A549 (cell line): ENCODE measurements at regions not wholly inside any gene's neighbourhood (a gene's known extent, or its start where the extent isn't known, plus 50 kb on each side); places are given as distances from the start of the nearest gene placed in this dataset.

Source experiments
- ATAC-seq, 2 experiments: fragments of 200-7000 bp in 1 of 2; fragments of >200 bp in 1 of 2; cut with Nextera tagmentation in 1 of 2; cut with Tn5 transposase in 1 of 2; 3 replicates each; pipeline versions ENCODE4 v1.8.0 to v1.9.1; 2018 to 2020; ENCODE audit warnings: mild to moderate bottlenecking in 1 of 2, moderate library complexity in 1 of 2
- CTCF ChIA-PET: fragments of 300-600 bp; sonication (Branson Sonifier 250); formaldehyde crosslinking; extraction: SDS; loops from one replicate; lab custom pipeline; 2021; ENCODE audit warnings: antibody characterized with exemption, inconsistent platforms; lab: Yijun Ruan, JAX
- POLR2A ChIA-PET: fragments of 350-600 bp; formaldehyde crosslinking; extraction: SDS; loops from one replicate; lab custom pipeline; 2021; ENCODE audit warnings: antibody characterized with exemption, inconsistent platforms; lab: Yijun Ruan, JAX
- DNase-seq, 2 experiments: peaks; one replicate each; pipeline versions ENCODE4 v3.0.0 to v3.0.0-alpha.2; 2011 to 2016; ENCODE audit warnings: low read depth in 1 of 2, low spot score in 1 of 2
- FAIRE-seq: peaks from 2 replicates; lab custom pipeline; 2011; peaks lifted over from hg19 to GRCh38; lab: Jason Lieb, UNC
- H3K27ac ChIP-seq, 2 experiments: fragments of >200 bp; sonication (Bioruptor Twin); formaldehyde crosslinking; 3 replicates each; pipeline ENCODE4 v1.5.1; 2016 to 2017
- H3K4me1 ChIP-seq: fragments of >200 bp; sonication (Bioruptor Twin); formaldehyde crosslinking; 3 replicates; pipeline ENCODE4 v1.6.1; 2016
- H3K4me2 ChIP-seq: fragments of >200 bp; sonication (Bioruptor Twin); formaldehyde crosslinking; 3 replicates; pipeline ENCODE4 v1.6.1; 2016
- H3K4me3 ChIP-seq: fragments of >200 bp; sonication (Bioruptor Twin); formaldehyde crosslinking; 3 replicates; pipeline ENCODE4 v1.5.1; 2016
- H3K9me3 ChIP-seq: fragments of >200 bp; sonication (Bioruptor Twin); formaldehyde crosslinking; 3 replicates; pipeline ENCODE4 v1.6.1; 2016
- BCL3 ChIP-seq: fragments of >200 bp; sonication (Bioruptor Twin); formaldehyde crosslinking; IDR thresholded peaks from 3 replicates; pipeline ENCODE4 v1.6.1; 2016
- CBX2 ChIP-seq: fragments of 200-600 bp; sonication (generic); IDR thresholded peaks from 2 replicates; pipeline ENCODE4 v1.6.1; 2016; ENCODE audit warnings: low read depth, mild to moderate bottlenecking, borderline replicate concordance
- EP300 ChIP-seq, 2 experiments: fragments of >200 bp; sonication (Bioruptor Twin); formaldehyde crosslinking; IDR thresholded peaks; 2 replicates in 1 of 2; 3 replicates in 1 of 2; pipeline ENCODE4 v1.6.1; 2016 to 2017
- FOSB ChIP-seq: fragments of 250-450 bp; sonication (Bioruptor Pico); IDR thresholded peaks from 2 replicates; pipeline ENCODE4 v1.5.0; 2020; ENCODE audit warnings: mild to moderate bottlenecking, moderate library complexity
- FOSL2 ChIP-seq, 2 experiments: fragments of 450-650 bp in 1 of 2; fragments of >200 bp in 1 of 2; sonication (Bioruptor Twin) in 1 of 2; formaldehyde crosslinking; IDR thresholded peaks; 2 replicates each; pipeline versions ENCODE4 v1.5.0 to v1.6.1; 2016 to 2020; ENCODE audit warnings: mild to moderate bottlenecking in 1 of 2, moderate library complexity in 1 of 2
- GATA3 ChIP-seq: IDR thresholded peaks from 2 replicates; pipeline ENCODE4 v1.6.1; 2012; ENCODE audit warnings: borderline replicate concordance
- HDAC2 ChIP-seq: fragments of 200-600 bp; sonication (generic); IDR thresholded peaks from 2 replicates; pipeline ENCODE4 v1.6.1; 2016
- HOXB13 ChIP-seq: fragments of 250-450 bp; sonication (Bioruptor Pico); IDR thresholded peaks from 2 replicates; pipeline ENCODE4 v1.5.0; 2020; ENCODE audit warnings: low read depth, mild to moderate bottlenecking, moderate library complexity
- HOXB5 ChIP-seq: fragments of 250-450 bp; sonication (Bioruptor Pico); IDR thresholded peaks from 2 replicates; pipeline ENCODE4 v1.5.0; 2020; ENCODE audit warnings: mild to moderate bottlenecking, moderate library complexity
- JUN ChIP-seq, 2 experiments: fragments of >200 bp; sonication (Bioruptor Twin); formaldehyde crosslinking; IDR thresholded peaks; 2 replicates in 1 of 2; 3 replicates in 1 of 2; pipeline ENCODE4 v1.6.1; 2016 to 2017
- JUNB ChIP-seq: fragments of >200 bp; sonication (Bioruptor Twin); formaldehyde crosslinking; IDR thresholded peaks from 2 replicates; pipeline ENCODE4 v1.6.1; 2016
- KDM1A ChIP-seq: fragments of 200-600 bp; sonication (generic); IDR thresholded peaks from 2 replicates; pipeline ENCODE4 v1.6.1; 2016; ENCODE audit warnings: low read depth, mild to moderate bottlenecking
- KDM5A ChIP-seq: fragments of 200-600 bp; sonication (generic); IDR thresholded peaks from 2 replicates; pipeline ENCODE4 v1.6.1; 2016; ENCODE audit warnings: antibody characterized with exemption, mild to moderate bottlenecking
- MAX ChIP-seq: IDR thresholded peaks from 2 replicates; pipeline ENCODE4 v1.6.1; 2012
- NPAS2 ChIP-seq: fragments of 250-450 bp; sonication (Bioruptor Pico); IDR thresholded peaks from 2 replicates; pipeline ENCODE4 v1.8.0; 2022; ENCODE audit warnings: mild to moderate bottlenecking, moderate library complexity, borderline replicate concordance
- NR3C1 ChIP-seq: fragments of >200 bp; sonication (Bioruptor Twin); formaldehyde crosslinking; IDR thresholded peaks from 3 replicates; pipeline ENCODE4 v1.6.1; 2017
- POLR2AphosphoS2 ChIP-seq: conservative IDR thresholded peaks from 2 replicates; pipeline ENCODE4 v1.6.1; 2012; ENCODE audit warnings: low read length, improper control_type of control experiment, inconsistent platforms
- RCOR1 ChIP-seq: fragments of 150-350 bp; IDR thresholded peaks from 2 replicates; pipeline ENCODE4 v1.6.1; 2014; ENCODE audit warnings: antibody characterized with exemption, low read length, low read depth
- REST ChIP-seq: fragments of 200-600 bp; sonication (generic); IDR thresholded peaks from 2 replicates; pipeline ENCODE4 v1.6.1; 2016; ENCODE audit warnings: antibody characterized with exemption, mild to moderate bottlenecking, moderate library complexity
- RFX5 ChIP-seq: fragments of 450-650 bp; IDR thresholded peaks from 2 replicates; pipeline ENCODE4 v1.7.1; 2014; ENCODE audit warnings: antibody characterized with exemption, mild to moderate bottlenecking, moderate library complexity
- TFCP2L1 ChIP-seq: fragments of 250-450 bp; sonication (Bioruptor Pico); IDR thresholded peaks from 2 replicates; pipeline ENCODE4 v1.5.0; 2021; ENCODE audit warnings: mild to moderate bottlenecking
- WGBS: methylation state at CpG from one replicate; pipeline ENCODE4 v1.1.6; 2017; ENCODE audit errors: missing lambda C conversion rate; 5-methylcytosine and 5-hydroxymethylcytosine counted together
- TF ChIP-seq, protein P1 (sequence below): IDR thresholded peaks from 2 replicates; pipeline ENCODE4 v1.6.1; 2012; ENCODE audit warnings: low read depth, borderline replicate concordance
- TF ChIP-seq, protein P2 (sequence below): fragments of 250-450 bp; sonication (Bioruptor Pico); IDR thresholded peaks from 2 replicates; pipeline ENCODE4 v1.5.0; 2020; ENCODE audit warnings: low read depth, mild to moderate bottlenecking, moderate library complexity

GRCh38 chr17:64732336-64733006 is 70.4 kb upstream of the SMURF2 start:
- TF ChIP-seq KDM5A (no peak), RCOR1 (no peak), EP300 (IDR thresholded peaks at IDR 0.05) (no peak), FOSB (no peak), CBX2 (no peak), KDM1A (no peak), BCL3 (no peak), JUN (IDR thresholded peaks at IDR 0.05) (peak in 1 of 2 experiments; percentile 40; a peak in 1 of 5 replicates), TFCP2L1 (CRISPR knock-in tag) (no peak), JUNB (0 out of 2 replicates have a peak, but pooled peaks have one; percentile 22), HDAC2 (no peak), HOXB5 (CRISPR knock-in tag) (no peak), NR3C1 (no peak), REST (no peak), NPAS2 (CRISPR knock-in tag) (no peak), POLR2AphosphoS2 (no peak), HOXB13 (no peak), RFX5 (no peak), GATA3 (peak; percentile 56; the same call in 1 of the 2 replicates), FOSL2 (IDR thresholded peaks at IDR 0.05) (0 out of 2 replicates have a peak, but pooled peaks have one; percentile 32), FOSL2 (CRISPR knock-in tag; IDR thresholded peaks at IDR 0.05) (peak; percentile 61), MAX (peak; percentile 65; the same call in 1 of the 2 replicates)
- TF ChIP-seq, protein P1, sequence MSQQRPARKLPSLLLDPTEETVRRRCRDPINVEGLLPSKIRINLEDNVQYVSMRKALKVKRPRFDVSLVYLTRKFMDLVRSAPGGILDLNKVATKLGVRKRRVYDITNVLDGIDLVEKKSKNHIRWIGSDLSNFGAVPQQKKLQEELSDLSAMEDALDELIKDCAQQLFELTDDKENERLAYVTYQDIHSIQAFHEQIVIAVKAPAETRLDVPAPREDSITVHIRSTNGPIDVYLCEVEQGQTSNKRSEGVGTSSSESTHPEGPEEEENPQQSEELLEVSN, result no peak
- TF ChIP-seq, protein P2, sequence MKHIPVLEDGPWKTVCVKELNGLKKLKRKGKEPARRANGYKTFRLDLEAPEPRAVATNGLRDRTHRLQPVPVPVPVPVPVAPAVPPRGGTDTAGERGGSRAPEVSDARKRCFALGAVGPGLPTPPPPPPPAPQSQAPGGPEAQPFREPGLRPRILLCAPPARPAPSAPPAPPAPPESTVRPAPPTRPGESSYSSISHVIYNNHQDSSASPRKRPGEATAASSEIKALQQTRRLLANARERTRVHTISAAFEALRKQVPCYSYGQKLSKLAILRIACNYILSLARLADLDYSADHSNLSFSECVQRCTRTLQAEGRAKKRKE (CRISPR knock-in tag), result peak; percentile 31; the same call in 1 of the 2 replicates
- FAIRE-seq (no peak), DNase-seq (peak; percentile 57 to 67), ATAC-seq (peak; percentile 66)
- CTCF ChIA-PET, result interaction anchor here (0.6 to 1.5 kb wide), 4 partner anchors 45 to 109 kb away, joined by 3 to 4 read pairs (median 3); no protein-coding TSS in a partner anchor
- no peaks in the 10 kb centered on the region for H3K9me3 ChIP-seq
- POLR2A ChIA-PET, result no interaction called here
- 6% methylated on average over 12 of the region's 12 CpGs for WGBS
- H3K4me2 ChIP-seq, result peak overlapping the region; percentile 78
- H3K4me1 ChIP-seq, result peaks cover 47% of the 10 kb centered on the region
- peak overlapping the region; percentile 80 to 84 for H3K27ac ChIP-seq
- H3K4me3 ChIP-seq, result no peak overlapping the region
